ENCODE measurements at regions not wholly inside any gene's neighbourhood (a gene's known extent, or its start where the extent isn't known, plus 50 kb on each side); places are given as distances from the start of the nearest gene placed in this dataset.

- Histone ChIP-seq H3K36me3 (ENCODE audit: control insufficient read depth in 5 of 5, insufficient read depth in 5 of 5, low read length in 5 of 5) (no peaks in the 10 kb centered on the region), H3K4me3 (ENCODE audit: low read depth in 1 of 5, low read length in 5 of 5) (no peak overlapping the region), H3K9me3 (ENCODE audit: control insufficient read depth in 5 of 5, low read length in 5 of 5) (no peaks in the 10 kb centered on the region), H3K27ac (ENCODE audit: low read depth, low read length) (no peak overlapping the region), H3K9ac (ENCODE audit: low read length in 5 of 5) (no peak overlapping the region), H3K27me3 (ENCODE audit: control insufficient read depth in 5 of 5, insufficient read depth in 4 of 5, low read length in 5 of 5) (peaks cover 0 to 9% (median 0%) of the 10 kb centered on the region in 5 donors), H3K4me1 (ENCODE audit: control insufficient read depth in 5 of 5, insufficient read depth in 5 of 5, low read length in 5 of 5) (peaks cover 0 to 2% (median 0%) of the 10 kb centered on the region in 5 donors)
These were observed 126.3 kb downstream of the UQCRFS1 start for GRCh38 chr19:29086646-29087045.

GRCh38 chr19:29086182-29086581, 126.8 kb downstream of the UQCRFS1 start:
- Histone ChIP-seq H3K4me3 (ENCODE audit: low read depth in 1 of 5, low read length in 5 of 5) (no peak overlapping the region), H3K9me3 (ENCODE audit: control insufficient read depth in 5 of 5, low read length in 5 of 5) (no peaks in the 10 kb centered on the region), H3K4me1 (ENCODE audit: control insufficient read depth in 5 of 5, insufficient read depth in 5 of 5, low read length in 5 of 5) (peaks cover 0 to 2% (median 0%) of the 10 kb centered on the region in 5 donors), H3K36me3 (ENCODE audit: control insufficient read depth in 5 of 5, insufficient read depth in 5 of 5, low read length in 5 of 5) (no peaks in the 10 kb centered on the region), H3K27ac (ENCODE audit: low read depth, low read length) (no peak overlapping the region), H3K9ac (ENCODE audit: low read length in 5 of 5) (no peak overlapping the region), H3K27me3 (ENCODE audit: control insufficient read depth in 5 of 5, insufficient read depth in 4 of 5, low read length in 5 of 5) (peaks cover 0 to 9% (median 0%) of the 10 kb centered on the region in 5 donors)

GRCh38 chr19:29085630-29086029, 127.3 kb downstream of the UQCRFS1 start:
- Histone ChIP-seq H3K9me3 (ENCODE audit: control insufficient read depth in 5 of 5, low read length in 5 of 5) (no peaks in the 10 kb centered on the region), H3K27me3 (ENCODE audit: control insufficient read depth in 5 of 5, insufficient read depth in 4 of 5, low read length in 5 of 5) (peaks cover 0 to 9% (median 0%) of the 10 kb centered on the region in 5 donors), H3K4me1 (ENCODE audit: control insufficient read depth in 5 of 5, insufficient read depth in 5 of 5, low read length in 5 of 5) (peaks cover 0 to 2% (median 0%) of the 10 kb centered on the region in 5 donors), H3K4me3 (ENCODE audit: low read depth in 1 of 5, low read length in 5 of 5) (no peak overlapping the region), H3K36me3 (ENCODE audit: control insufficient read depth in 5 of 5, insufficient read depth in 5 of 5, low read length in 5 of 5) (no peaks in the 10 kb centered on the region), H3K27ac (ENCODE audit: low read depth, low read length) (no peak overlapping the region), H3K9ac (ENCODE audit: low read length in 5 of 5) (no peak overlapping the region)

- H3K27ac ChIP-seq (ENCODE audit: low read depth, low read length): no peak overlapping the region
- peaks cover 0 to 9% (median 0%) of the 10 kb centered on the region in 5 donors for H3K27me3 ChIP-seq (ENCODE audit: control insufficient read depth in 5 of 5, insufficient read depth in 4 of 5, low read length in 5 of 5)
- H3K9ac ChIP-seq (ENCODE audit: low read length in 5 of 5): no peak overlapping the region
- no peaks in the 10 kb centered on the region for H3K9me3 ChIP-seq (ENCODE audit: control insufficient read depth in 5 of 5, low read length in 5 of 5)
- no peak overlapping the region for H3K4me3 ChIP-seq (ENCODE audit: low read depth in 1 of 5, low read length in 5 of 5)
- peaks cover 0 to 2% (median 0%) of the 10 kb centered on the region in 5 donors for H3K4me1 ChIP-seq (ENCODE audit: control insufficient read depth in 5 of 5, insufficient read depth in 5 of 5, low read length in 5 of 5)
- H3K36me3 ChIP-seq (ENCODE audit: control insufficient read depth in 5 of 5, insufficient read depth in 5 of 5, low read length in 5 of 5): no peaks in the 10 kb centered on the region
These were observed 127.7 kb downstream of the UQCRFS1 start for GRCh38 chr19:29085206-29085605.

GRCh38 chr19:29084266-29084665, 128.7 kb downstream of the UQCRFS1 start:
- Histone ChIP-seq H3K27ac (ENCODE audit: low read depth, low read length) (no peak overlapping the region), H3K4me1 (ENCODE audit: control insufficient read depth in 5 of 5, insufficient read depth in 5 of 5, low read length in 5 of 5) (peaks cover 0 to 2% (median 0%) of the 10 kb centered on the region in 5 donors), H3K9ac (ENCODE audit: low read length in 5 of 5) (no peak overlapping the region), H3K4me3 (ENCODE audit: low read depth in 1 of 5, low read length in 5 of 5) (no peak overlapping the region), H3K27me3 (ENCODE audit: control insufficient read depth in 5 of 5, insufficient read depth in 4 of 5, low read length in 5 of 5) (peaks cover 0 to 9% (median 0%) of the 10 kb centered on the region in 5 donors), H3K36me3 (ENCODE audit: control insufficient read depth in 5 of 5, insufficient read depth in 5 of 5, low read length in 5 of 5) (no peaks in the 10 kb centered on the region), H3K9me3 (ENCODE audit: control insufficient read depth in 5 of 5, low read length in 5 of 5) (no peaks in the 10 kb centered on the region)

- H3K9me3 ChIP-seq (ENCODE audit: control insufficient read depth in 5 of 5, low read length in 5 of 5): no peaks in the 10 kb centered on the region
- no peak overlapping the region for H3K4me3 ChIP-seq (ENCODE audit: low read depth in 1 of 5, low read length in 5 of 5)
- H3K4me1 ChIP-seq (ENCODE audit: control insufficient read depth in 5 of 5, insufficient read depth in 5 of 5, low read length in 5 of 5): peaks cover 0 to 2% (median 0%) of the 10 kb centered on the region in 5 donors
- H3K27me3 ChIP-seq (ENCODE audit: control insufficient read depth in 5 of 5, insufficient read depth in 4 of 5, low read length in 5 of 5): peaks cover 0 to 9% (median 0%) of the 10 kb centered on the region in 5 donors
- H3K36me3 ChIP-seq (ENCODE audit: control insufficient read depth in 5 of 5, insufficient read depth in 5 of 5, low read length in 5 of 5): no peaks in the 10 kb centered on the region
- H3K27ac ChIP-seq (ENCODE audit: low read depth, low read length): no peak overlapping the region
- H3K9ac ChIP-seq (ENCODE audit: low read length in 5 of 5): no peak overlapping the region
These were observed 129.1 kb downstream of the UQCRFS1 start for GRCh38 chr19:29083863-29084262.

- Histone ChIP-seq H3K4me1 (ENCODE audit: control insufficient read depth in 5 of 5, insufficient read depth in 5 of 5, low read length in 5 of 5) (no peaks in the 10 kb centered on the region), H3K27ac (ENCODE audit: low read depth, low read length) (no peak overlapping the region), H3K36me3 (ENCODE audit: control insufficient read depth in 5 of 5, insufficient read depth in 5 of 5, low read length in 5 of 5) (no peaks in the 10 kb centered on the region), H3K4me3 (ENCODE audit: low read depth in 1 of 5, low read length in 5 of 5) (no peak overlapping the region), H3K9ac (ENCODE audit: low read length in 5 of 5) (no peak overlapping the region), H3K27me3 (ENCODE audit: control insufficient read depth in 5 of 5, insufficient read depth in 4 of 5, low read length in 5 of 5) (peaks cover 0 to 4% (median 0%) of the 10 kb centered on the region in 5 donors), H3K9me3 (ENCODE audit: control insufficient read depth in 5 of 5, low read length in 5 of 5) (no peaks in the 10 kb centered on the region)
These were observed 133.5 kb downstream of the UQCRFS1 start for GRCh38 chr19:29079356-29080032.

GRCh38 chr19:29076963-29077362, 136.0 kb downstream of the UQCRFS1 start:
- no peak overlapping the region for H3K27ac ChIP-seq (ENCODE audit: low read depth, low read length)
- H3K9ac ChIP-seq (ENCODE audit: low read length in 5 of 5): no peak overlapping the region
- no peaks in the 10 kb centered on the region for H3K9me3 ChIP-seq (ENCODE audit: control insufficient read depth in 5 of 5, low read length in 5 of 5)
- H3K4me1 ChIP-seq (ENCODE audit: control insufficient read depth in 5 of 5, insufficient read depth in 5 of 5, low read length in 5 of 5): no peaks in the 10 kb centered on the region
- no peak overlapping the region for H3K4me3 ChIP-seq (ENCODE audit: low read depth in 1 of 5, low read length in 5 of 5)
- H3K27me3 ChIP-seq (ENCODE audit: control insufficient read depth in 5 of 5, insufficient read depth in 4 of 5, low read length in 5 of 5): no peaks in the 10 kb centered on the region
- H3K36me3 ChIP-seq (ENCODE audit: control insufficient read depth in 5 of 5, insufficient read depth in 5 of 5, low read length in 5 of 5): no peaks in the 10 kb centered on the region

GRCh38 chr19:29076161-29076560, 136.8 kb downstream of the UQCRFS1 start:
- Histone ChIP-seq H3K27me3 (ENCODE audit: control insufficient read depth in 5 of 5, insufficient read depth in 4 of 5, low read length in 5 of 5) (no peaks in the 10 kb centered on the region), H3K27ac (ENCODE audit: low read depth, low read length) (no peak overlapping the region), H3K4me3 (ENCODE audit: low read depth in 1 of 5, low read length in 5 of 5) (no peak overlapping the region), H3K36me3 (ENCODE audit: control insufficient read depth in 5 of 5, insufficient read depth in 5 of 5, low read length in 5 of 5) (no peaks in the 10 kb centered on the region), H3K9me3 (ENCODE audit: control insufficient read depth in 5 of 5, low read length in 5 of 5) (no peaks in the 10 kb centered on the region), H3K9ac (ENCODE audit: low read length in 5 of 5) (no peak overlapping the region), H3K4me1 (ENCODE audit: control insufficient read depth in 5 of 5, insufficient read depth in 5 of 5, low read length in 5 of 5) (no peaks in the 10 kb centered on the region)

- H3K27me3 ChIP-seq (ENCODE audit: control insufficient read depth in 5 of 5, insufficient read depth in 4 of 5, low read length in 5 of 5): no peaks in the 10 kb centered on the region
- H3K9me3 ChIP-seq (ENCODE audit: control insufficient read depth in 5 of 5, low read length in 5 of 5): no peaks in the 10 kb centered on the region
- H3K4me3 ChIP-seq (ENCODE audit: low read depth in 1 of 5, low read length in 5 of 5): no peak overlapping the region
- H3K36me3 ChIP-seq (ENCODE audit: control insufficient read depth in 5 of 5, insufficient read depth in 5 of 5, low read length in 5 of 5): no peaks in the 10 kb centered on the region
- no peaks in the 10 kb centered on the region for H3K4me1 ChIP-seq (ENCODE audit: control insufficient read depth in 5 of 5, insufficient read depth in 5 of 5, low read length in 5 of 5)
- no peak overlapping the region for H3K27ac ChIP-seq (ENCODE audit: low read depth, low read length)
- H3K9ac ChIP-seq (ENCODE audit: low read length in 5 of 5): no peak overlapping the region
These were observed 137.8 kb downstream of the UQCRFS1 start for GRCh38 chr19:29075149-29075548.
